DND-41 (cell line): ENCODE measurements at regions not wholly inside any gene's neighbourhood (a gene's known extent, or its start where the extent isn't known, plus 50 kb on each side); places are given as distances from the start of the nearest gene placed in this dataset.

Source experiments
- CTCF ChIP-seq: IDR thresholded peaks from 2 replicates; pipeline ENCODE4 v1.5.1; 2012; ENCODE audit warnings: borderline replicate concordance, low read length, moderate library complexity, mild to moderate bottlenecking; ENCODE audit not compliant: poor library complexity, severe bottlenecking; ENCODE audit errors: extremely low read depth
- EZH2 ChIP-seq: IDR thresholded peaks from 3 replicates; pipeline ENCODE4 v1.6.1; 2012; ENCODE audit warnings: borderline replicate concordance, low read depth, mild to moderate bottlenecking, moderate library complexity, low read length, inconsistent platforms; ENCODE audit not compliant: severe bottlenecking

- TF ChIP-seq CTCF (no peak), EZH2 (no peak)
Observed at GRCh38 chr7:110507369-110507768, 583.6 kb upstream of the LRRN3 start.
